ENCODE measurements at regions not wholly inside any gene's neighbourhood (a gene's known extent, or its start where the extent isn't known, plus 50 kb on each side); places are given as distances from the start of the nearest gene placed in this dataset.

GRCh38 chr4:83889802-83890201 lies 353.9 kb downstream of the GPAT3 start:
- H3K27ac ChIP-seq (ENCODE audit: insufficient read depth, low read length, poor library complexity, severe bottlenecking): no peak overlapping the region
- ATAC-seq (ENCODE audit: low read depth in 2 of 2): no peak
- no peaks in the 10 kb centered on the region for H3K4me1 ChIP-seq (ENCODE audit: control insufficient read depth, insufficient read depth, low read length, poor library complexity, severe bottlenecking)
- Mint-ChIP-seq H3K27ac (no peak overlapping the region), H3K9me3 (peaks cover 0 to 5% (median 0%) of the 10 kb centered on the region in 7 donors), H3K4me3 (no peak overlapping the region), H3K27me3 (peaks cover 4% of the 10 kb centered on the region), H3K4me1 (no peaks in the 10 kb centered on the region), H3K36me3 (no peaks in the 10 kb centered on the region)
- no peaks in the 10 kb centered on the region for H3K9me3 ChIP-seq (ENCODE audit: control insufficient read depth in 2 of 2, low read length in 2 of 2)
- DNase-seq: no peak
- H3K27me3 ChIP-seq (ENCODE audit: control insufficient read depth, insufficient read depth, low read length): no peaks in the 10 kb centered on the region
- no peak overlapping the region for H3K4me3 ChIP-seq (ENCODE audit: low read depth, low read length)
- H3K36me3 ChIP-seq (ENCODE audit: control insufficient read depth, insufficient read depth, low read length): no peaks in the 10 kb centered on the region

- DNase-seq: no peak
- H3K27me3 Mint-ChIP-seq: peaks cover 4% of the 10 kb centered on the region
- H3K4me3 Mint-ChIP-seq: no peak overlapping the region
Measured at GRCh38 chr4:83885256-83886182, 349.6 kb downstream of the GPAT3 start.

GRCh38 chr4:83876047-83876446 lies 340.1 kb downstream of the GPAT3 start:
- H3K9me3 Mint-ChIP-seq: peaks cover 0 to 5% (median 0%) of the 10 kb centered on the region in 7 donors
- Histone ChIP-seq H3K4me1 (ENCODE audit: control insufficient read depth, insufficient read depth, low read length, poor library complexity, severe bottlenecking) (no peaks in the 10 kb centered on the region), H3K27me3 (ENCODE audit: control insufficient read depth, insufficient read depth, low read length) (no peaks in the 10 kb centered on the region), H3K4me3 (ENCODE audit: low read depth, low read length) (no peak overlapping the region), H3K27ac (ENCODE audit: insufficient read depth, low read length, poor library complexity, severe bottlenecking) (no peak overlapping the region), H3K36me3 (ENCODE audit: control insufficient read depth, insufficient read depth, low read length) (no peaks in the 10 kb centered on the region), H3K9me3 (ENCODE audit: control insufficient read depth in 2 of 2, low read length in 2 of 2) (no peaks in the 10 kb centered on the region)
- H3K4me3 Mint-ChIP-seq: no peak overlapping the region
- DNase-seq: no peak
- no peak for ATAC-seq (ENCODE audit: low read depth in 2 of 2)
- H3K4me1 Mint-ChIP-seq: no peaks in the 10 kb centered on the region
- H3K27me3 Mint-ChIP-seq: no peaks in the 10 kb centered on the region
- H3K36me3 Mint-ChIP-seq: no peaks in the 10 kb centered on the region
- H3K27ac Mint-ChIP-seq: no peak overlapping the region

More at GRCh38 chr4:83885256-83886182, 349.6 kb downstream of the GPAT3 start:
- no peaks in the 10 kb centered on the region for H3K36me3 Mint-ChIP-seq
- no peak overlapping the region for H3K4me3 ChIP-seq (ENCODE audit: low read depth, low read length)
- no peaks in the 10 kb centered on the region for H3K4me1 ChIP-seq (ENCODE audit: control insufficient read depth, insufficient read depth, low read length, poor library complexity, severe bottlenecking)
- H3K36me3 ChIP-seq (ENCODE audit: control insufficient read depth, insufficient read depth, low read length): no peaks in the 10 kb centered on the region
- H3K27me3 ChIP-seq (ENCODE audit: control insufficient read depth, insufficient read depth, low read length): no peaks in the 10 kb centered on the region
- no peaks in the 10 kb centered on the region for H3K9me3 ChIP-seq (ENCODE audit: control insufficient read depth in 2 of 2, low read length in 2 of 2)
- H3K4me1 Mint-ChIP-seq: no peaks in the 10 kb centered on the region
- no peak overlapping the region for H3K27ac ChIP-seq (ENCODE audit: insufficient read depth, low read length, poor library complexity, severe bottlenecking)
- no peak overlapping the region for H3K27ac Mint-ChIP-seq
- peaks cover 0 to 3% (median 0%) of the 10 kb centered on the region in 7 donors for H3K9me3 Mint-ChIP-seq
- ATAC-seq (ENCODE audit: low read depth in 2 of 2): no peak

GRCh38 chr4:83875437-83875836 lies 339.5 kb downstream of the GPAT3 start:
- Mint-ChIP-seq H3K27me3 (no peaks in the 10 kb centered on the region), H3K9me3 (peaks cover 0 to 5% (median 0%) of the 10 kb centered on the region in 7 donors), H3K36me3 (no peaks in the 10 kb centered on the region), H3K27ac (no peak overlapping the region), H3K4me3 (no peak overlapping the region), H3K4me1 (no peaks in the 10 kb centered on the region)
- Histone ChIP-seq H3K4me1 (ENCODE audit: control insufficient read depth, insufficient read depth, low read length, poor library complexity, severe bottlenecking) (no peaks in the 10 kb centered on the region), H3K27me3 (ENCODE audit: control insufficient read depth, insufficient read depth, low read length) (no peaks in the 10 kb centered on the region), H3K36me3 (ENCODE audit: control insufficient read depth, insufficient read depth, low read length) (no peaks in the 10 kb centered on the region), H3K27ac (ENCODE audit: insufficient read depth, low read length, poor library complexity, severe bottlenecking) (no peak overlapping the region), H3K4me3 (ENCODE audit: low read depth, low read length) (no peak overlapping the region), H3K9me3 (ENCODE audit: control insufficient read depth in 2 of 2, low read length in 2 of 2) (no peaks in the 10 kb centered on the region)
- DNase-seq: no peak
- no peak for ATAC-seq (ENCODE audit: low read depth in 2 of 2)

- H3K9me3 Mint-ChIP-seq: peaks cover 0 to 5% (median 0%) of the 10 kb centered on the region in 7 donors
- no peak for ATAC-seq (ENCODE audit: low read depth in 2 of 2)
- no peak overlapping the region for H3K27ac Mint-ChIP-seq
- Histone ChIP-seq H3K4me3 (ENCODE audit: low read depth, low read length) (no peak overlapping the region), H3K36me3 (ENCODE audit: control insufficient read depth, insufficient read depth, low read length) (no peaks in the 10 kb centered on the region), H3K9me3 (ENCODE audit: control insufficient read depth in 2 of 2, low read length in 2 of 2) (no peaks in the 10 kb centered on the region), H3K27me3 (ENCODE audit: control insufficient read depth, insufficient read depth, low read length) (no peaks in the 10 kb centered on the region), H3K4me1 (ENCODE audit: control insufficient read depth, insufficient read depth, low read length, poor library complexity, severe bottlenecking) (no peaks in the 10 kb centered on the region), H3K27ac (ENCODE audit: insufficient read depth, low read length, poor library complexity, severe bottlenecking) (no peak overlapping the region)
- no peaks in the 10 kb centered on the region for H3K36me3 Mint-ChIP-seq
- no peaks in the 10 kb centered on the region for H3K27me3 Mint-ChIP-seq
- H3K4me3 Mint-ChIP-seq: no peak overlapping the region
- no peak for DNase-seq
- H3K4me1 Mint-ChIP-seq: no peaks in the 10 kb centered on the region
Measured at GRCh38 chr4:83873996-83874395, 338.1 kb downstream of the GPAT3 start.

- Mint-ChIP-seq H3K27ac (no peak overlapping the region), H3K27me3 (no peaks in the 10 kb centered on the region), H3K4me1 (no peaks in the 10 kb centered on the region), H3K36me3 (no peaks in the 10 kb centered on the region), H3K4me3 (no peak overlapping the region), H3K9me3 (peaks cover 0 to 6% (median 0%) of the 10 kb centered on the region in 7 donors)
- no peak for DNase-seq
- H3K4me3 ChIP-seq (ENCODE audit: low read depth, low read length): no peak overlapping the region
- no peaks in the 10 kb centered on the region for H3K27me3 ChIP-seq (ENCODE audit: control insufficient read depth, insufficient read depth, low read length)
- H3K36me3 ChIP-seq (ENCODE audit: control insufficient read depth, insufficient read depth, low read length): no peaks in the 10 kb centered on the region
- H3K4me1 ChIP-seq (ENCODE audit: control insufficient read depth, insufficient read depth, low read length, poor library complexity, severe bottlenecking): no peaks in the 10 kb centered on the region
- H3K27ac ChIP-seq (ENCODE audit: insufficient read depth, low read length, poor library complexity, severe bottlenecking): no peak overlapping the region
- ATAC-seq (ENCODE audit: low read depth in 2 of 2): no peak
- no peaks in the 10 kb centered on the region for H3K9me3 ChIP-seq (ENCODE audit: control insufficient read depth in 2 of 2, low read length in 2 of 2)
Measured at GRCh38 chr4:83870328-83870950, 334.5 kb downstream of the GPAT3 start.

- DNase-seq (no peak), ATAC-seq (ENCODE audit: low read depth in 2 of 2) (no peak)
- H3K4me3 Mint-ChIP-seq: no peak overlapping the region
- Histone ChIP-seq H3K27ac (ENCODE audit: insufficient read depth, low read length, poor library complexity, severe bottlenecking) (no peak overlapping the region), H3K9me3 (ENCODE audit: control insufficient read depth in 2 of 2, low read length in 2 of 2) (no peaks in the 10 kb centered on the region), H3K4me1 (ENCODE audit: control insufficient read depth, insufficient read depth, low read length, poor library complexity, severe bottlenecking) (no peaks in the 10 kb centered on the region), H3K36me3 (ENCODE audit: control insufficient read depth, insufficient read depth, low read length) (no peaks in the 10 kb centered on the region), H3K27me3 (ENCODE audit: control insufficient read depth, insufficient read depth, low read length) (no peaks in the 10 kb centered on the region), H3K4me3 (ENCODE audit: low read depth, low read length) (no peak overlapping the region)
- H3K9me3 Mint-ChIP-seq: peaks cover 0 to 2% (median 0%) of the 10 kb centered on the region in 7 donors
- no peaks in the 10 kb centered on the region for H3K36me3 Mint-ChIP-seq
- no peak overlapping the region for H3K27ac Mint-ChIP-seq
- H3K27me3 Mint-ChIP-seq: no peaks in the 10 kb centered on the region
- H3K4me1 Mint-ChIP-seq: no peaks in the 10 kb centered on the region
Measured at GRCh38 chr4:83866834-83867621, 331.1 kb downstream of the GPAT3 start.

Data from CD4-positive, CD25-positive, alpha-beta regulatory T cell (primary cell).